GM12878 (cell line): ENCODE measurements at regions not wholly inside any gene's neighbourhood (a gene's known extent, or its start where the extent isn't known, plus 50 kb on each side); places are given as distances from the start of the nearest gene placed in this dataset.
A peak's percentile ranks its signal among the peaks of the same experiment; 100 is the strongest.

Experiments used
- ATF7 ChIP-seq: fragments of 450-650 bp; IDR thresholded peaks from 2 replicates; pipeline ENCODE4 v1.6.1; 2016; ENCODE audit warnings: low read depth, mild to moderate bottlenecking
- BMI1 ChIP-seq: fragments of 450-650 bp; IDR thresholded peaks from 2 replicates; pipeline ENCODE4 v1.6.1; 2016; ENCODE audit warnings: mild to moderate bottlenecking, moderate library complexity, borderline replicate concordance
- CBFB ChIP-seq: IDR thresholded peaks from 2 replicates; pipeline ENCODE4 v1.6.1; 2016; ENCODE audit warnings: antibody characterized with exemption, low read depth
- CHD1 ChIP-seq: IDR thresholded peaks from 2 replicates; pipeline ENCODE4 v1.6.1; 2012; ENCODE audit warnings: low read depth, low read length, improper control_type of control experiment
- CHD2 ChIP-seq: IDR thresholded peaks from 2 replicates; pipeline ENCODE4 v1.6.1; 2011; ENCODE audit warnings: low read depth, low read length, improper control_type of control experiment, borderline replicate concordance
- CREM ChIP-seq: IDR thresholded peaks from 2 replicates; pipeline ENCODE4 v1.6.1; 2014; ENCODE audit warnings: antibody characterized with exemption, low read depth
- EED ChIP-seq: sonication (generic); IDR thresholded peaks from 2 replicates; pipeline ENCODE4 v1.6.1; 2016; ENCODE audit warnings: antibody characterized with exemption, low read depth
- ETV6 ChIP-seq, 2 experiments: fragments of 450-650 bp in 1 of 2; IDR thresholded peaks in 1 of 2; conservative IDR thresholded peaks in 1 of 2; 2 replicates each; pipeline ENCODE4 v1.6.1; 2014; ENCODE audit warnings: antibody characterized with exemption in 1 of 2, borderline replicate concordance in 1 of 2, low read depth in 1 of 2, mild to moderate bottlenecking in 1 of 2, moderate library complexity in 1 of 2
- IKZF2 ChIP-seq, 2 experiments: fragments of 450-650 bp; IDR thresholded peaks; 2 replicates each; pipeline ENCODE4 v1.6.1; 2017; ENCODE audit warnings: mild to moderate bottlenecking in 2 of 2, moderate library complexity in 2 of 2
- JUNB ChIP-seq: IDR thresholded peaks from 2 replicates; pipeline ENCODE4 v1.6.1; 2016; ENCODE audit warnings: antibody characterized with exemption, mild to moderate bottlenecking
- MEF2B ChIP-seq: fragments of 450-650 bp; IDR thresholded peaks from 2 replicates; pipeline ENCODE4 v1.6.1; 2018; ENCODE audit warnings: mild to moderate bottlenecking, moderate library complexity; ENCODE audit not compliant: partially characterized antibody, poor library complexity, severe bottlenecking
- MTA2 ChIP-seq: fragments of 450-650 bp; IDR thresholded peaks from 2 replicates; pipeline ENCODE4 v1.6.1; 2016; ENCODE audit warnings: low read depth, mild to moderate bottlenecking, moderate library complexity
- MYB ChIP-seq: fragments of 150-350 bp; IDR thresholded peaks from 2 replicates; pipeline ENCODE4 v1.6.1; 2014; ENCODE audit warnings: mild to moderate bottlenecking, low read depth, low read length, borderline replicate concordance
- NFIC ChIP-seq: IDR thresholded peaks from 2 replicates; pipeline ENCODE4 v1.6.1; 2012; ENCODE audit warnings: low read depth, mild to moderate bottlenecking, inconsistent platforms, low read length, moderate library complexity
- NRF1 ChIP-seq: conservative IDR thresholded peaks from 2 replicates; pipeline ENCODE4 v1.6.1; 2011; ENCODE audit warnings: mild to moderate bottlenecking, low read depth, low read length, improper control_type of control experiment
- POLR2AphosphoS2 ChIP-seq: IDR thresholded peaks from 2 replicates; pipeline ENCODE4 v1.6.1; 2011; ENCODE audit warnings: low read depth, mild to moderate bottlenecking, low read length, improper control_type of control experiment, moderate library complexity
- SP1 ChIP-seq: IDR thresholded peaks from one replicate; pipeline ENCODE4 v1.6.1; 2011; ENCODE audit warnings: low read depth, low read length
- SUPT20H ChIP-seq: IDR thresholded peaks from 2 replicates; pipeline ENCODE4 v1.6.1; 2011; ENCODE audit warnings: low read depth, mild to moderate bottlenecking, low read length, moderate library complexity, borderline replicate concordance; ENCODE audit not compliant: control insufficient read depth
- TARDBP ChIP-seq: IDR thresholded peaks from 2 replicates; pipeline ENCODE4 v1.6.1; 2016; ENCODE audit warnings: borderline replicate concordance
- YBX1 ChIP-seq: fragments of 450-650 bp; IDR thresholded peaks from 2 replicates; pipeline ENCODE4 v1.6.1; 2016; ENCODE audit warnings: antibody characterized with exemption
- TF ChIP-seq, protein P1 (sequence below): IDR thresholded peaks from 2 replicates; pipeline ENCODE4 v1.6.1; 2011; ENCODE audit warnings: borderline replicate concordance, low read depth, mild to moderate bottlenecking, moderate library complexity, low read length; ENCODE audit not compliant: insufficient read depth, poor library complexity, severe bottlenecking
- TF ChIP-seq, protein P2 (sequence below): fragments of 150-350 bp; IDR thresholded peaks from 2 replicates; pipeline ENCODE4 v1.6.1; 2016; ENCODE audit warnings: low read depth, low read length
- TF ChIP-seq, protein P3 (sequence below): fragments of 450-650 bp; IDR thresholded peaks from 2 replicates; pipeline ENCODE4 v1.6.1; 2017; ENCODE audit warnings: low read depth, mild to moderate bottlenecking, moderate library complexity
- TF ChIP-seq, protein P4 (sequence below): fragments of 450-650 bp; IDR thresholded peaks from 2 replicates; pipeline ENCODE4 v1.6.1; 2014; ENCODE audit warnings: mild to moderate bottlenecking

DNA sequence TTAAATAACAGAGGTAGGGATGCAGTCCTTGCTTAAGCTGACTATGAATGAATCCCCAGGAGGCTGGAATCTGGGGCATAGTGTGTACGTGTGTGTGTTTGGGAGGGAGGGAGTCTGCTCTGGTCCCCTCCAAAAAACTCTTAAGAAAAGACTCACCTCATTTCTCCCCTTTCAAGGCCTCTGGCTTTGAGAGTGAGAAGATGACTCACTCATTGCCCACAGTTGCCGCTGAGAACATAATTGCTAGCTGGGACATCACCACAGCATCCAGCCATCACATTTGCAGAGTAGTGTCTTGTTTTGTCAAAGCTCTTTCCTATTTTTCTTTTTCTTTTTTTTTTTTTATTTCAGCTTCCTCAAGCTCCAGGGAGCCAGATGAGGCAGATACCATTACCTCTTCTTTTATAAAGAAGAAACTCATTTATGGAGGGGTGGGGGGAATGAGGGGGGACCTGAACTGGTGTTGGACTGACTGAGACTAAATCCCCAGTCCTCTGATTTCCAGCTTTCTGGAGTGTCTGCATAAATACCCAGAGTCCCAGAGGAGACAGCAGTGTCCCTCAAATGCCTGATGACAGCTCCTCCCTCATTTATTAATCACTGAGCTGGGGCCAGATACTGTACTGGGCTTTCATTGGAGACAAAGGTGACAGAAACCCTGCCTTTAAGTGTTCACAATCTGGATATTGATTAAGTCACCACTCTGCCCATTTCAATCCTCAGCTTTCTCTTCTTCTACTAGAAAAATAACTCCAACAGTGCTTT lies 61.9 kb upstream of the LAS1L start (continued):
- TF ChIP-seq, protein P1, sequence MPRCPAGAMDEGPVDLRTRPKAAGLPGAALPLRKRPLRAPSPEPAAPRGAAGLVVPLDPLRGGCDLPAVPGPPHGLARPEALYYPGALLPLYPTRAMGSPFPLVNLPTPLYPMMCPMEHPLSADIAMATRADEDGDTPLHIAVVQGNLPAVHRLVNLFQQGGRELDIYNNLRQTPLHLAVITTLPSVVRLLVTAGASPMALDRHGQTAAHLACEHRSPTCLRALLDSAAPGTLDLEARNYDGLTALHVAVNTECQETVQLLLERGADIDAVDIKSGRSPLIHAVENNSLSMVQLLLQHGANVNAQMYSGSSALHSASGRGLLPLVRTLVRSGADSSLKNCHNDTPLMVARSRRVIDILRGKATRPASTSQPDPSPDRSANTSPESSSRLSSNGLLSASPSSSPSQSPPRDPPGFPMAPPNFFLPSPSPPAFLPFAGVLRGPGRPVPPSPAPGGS: peak; percentile 25
- no peak for TF ChIP-seq MYB
- no peak for TF ChIP-seq YBX1
- TF ChIP-seq SP1: no peak
- TF ChIP-seq CHD1: no peak
- peak; percentile 38; the same call in 1 of the 2 replicates for TF ChIP-seq EED
- 0 out of 2 replicates have a peak, but pooled peaks have one; percentile 31 for TF ChIP-seq NFIC
- TF ChIP-seq CHD2: no peak
- TF ChIP-seq TARDBP: no peak
- TF ChIP-seq, protein P2, sequence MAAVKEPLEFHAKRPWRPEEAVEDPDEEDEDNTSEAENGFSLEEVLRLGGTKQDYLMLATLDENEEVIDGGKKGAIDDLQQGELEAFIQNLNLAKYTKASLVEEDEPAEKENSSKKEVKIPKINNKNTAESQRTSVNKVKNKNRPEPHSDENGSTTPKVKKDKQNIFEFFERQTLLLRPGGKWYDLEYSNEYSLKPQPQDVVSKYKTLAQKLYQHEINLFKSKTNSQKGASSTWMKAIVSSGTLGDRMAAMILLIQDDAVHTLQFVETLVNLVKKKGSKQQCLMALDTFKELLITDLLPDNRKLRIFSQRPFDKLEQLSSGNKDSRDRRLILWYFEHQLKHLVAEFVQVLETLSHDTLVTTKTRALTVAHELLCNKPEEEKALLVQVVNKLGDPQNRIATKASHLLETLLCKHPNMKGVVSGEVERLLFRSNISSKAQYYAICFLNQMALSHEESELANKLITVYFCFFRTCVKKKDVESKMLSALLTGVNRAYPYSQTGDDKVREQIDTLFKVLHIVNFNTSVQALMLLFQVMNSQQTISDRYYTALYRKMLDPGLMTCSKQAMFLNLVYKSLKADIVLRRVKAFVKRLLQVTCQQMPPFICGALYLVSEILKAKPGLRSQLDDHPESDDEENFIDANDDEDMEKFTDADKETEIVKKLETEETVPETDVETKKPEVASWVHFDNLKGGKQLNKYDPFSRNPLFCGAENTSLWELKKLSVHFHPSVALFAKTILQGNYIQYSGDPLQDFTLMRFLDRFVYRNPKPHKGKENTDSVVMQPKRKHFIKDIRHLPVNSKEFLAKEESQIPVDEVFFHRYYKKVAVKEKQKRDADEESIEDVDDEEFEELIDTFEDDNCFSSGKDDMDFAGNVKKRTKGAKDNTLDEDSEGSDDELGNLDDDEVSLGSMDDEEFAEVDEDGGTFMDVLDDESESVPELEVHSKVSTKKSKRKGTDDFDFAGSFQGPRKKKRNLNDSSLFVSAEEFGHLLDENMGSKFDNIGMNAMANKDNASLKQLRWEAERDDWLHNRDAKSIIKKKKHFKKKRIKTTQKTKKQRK: no peak
- no peak for TF ChIP-seq CBFB
- peak; percentile 63 for TF ChIP-seq ATF7
- TF ChIP-seq NRF1: no peak
- no peak for TF ChIP-seq BMI1
- TF ChIP-seq SUPT20H: no peak
- 0 out of 2 replicates have a peak, but pooled peaks have one; percentile 40 for TF ChIP-seq MTA2
- TF ChIP-seq, protein P3, sequence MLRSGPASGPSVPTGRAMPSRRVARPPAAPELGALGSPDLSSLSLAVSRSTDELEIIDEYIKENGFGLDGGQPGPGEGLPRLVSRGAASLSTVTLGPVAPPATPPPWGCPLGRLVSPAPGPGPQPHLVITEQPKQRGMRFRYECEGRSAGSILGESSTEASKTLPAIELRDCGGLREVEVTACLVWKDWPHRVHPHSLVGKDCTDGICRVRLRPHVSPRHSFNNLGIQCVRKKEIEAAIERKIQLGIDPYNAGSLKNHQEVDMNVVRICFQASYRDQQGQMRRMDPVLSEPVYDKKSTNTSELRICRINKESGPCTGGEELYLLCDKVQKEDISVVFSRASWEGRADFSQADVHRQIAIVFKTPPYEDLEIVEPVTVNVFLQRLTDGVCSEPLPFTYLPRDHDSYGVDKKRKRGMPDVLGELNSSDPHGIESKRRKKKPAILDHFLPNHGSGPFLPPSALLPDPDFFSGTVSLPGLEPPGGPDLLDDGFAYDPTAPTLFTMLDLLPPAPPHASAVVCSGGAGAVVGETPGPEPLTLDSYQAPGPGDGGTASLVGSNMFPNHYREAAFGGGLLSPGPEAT: peak; percentile 19; the same call in 1 of the 2 replicates
- TF ChIP-seq MEF2B: no peak
- peak; percentile 74 for TF ChIP-seq JUNB
- peak in 1 of 2 experiments; percentile 47; a peak in 1 of 4 replicates for TF ChIP-seq ETV6 (conservative IDR thresholded peaks at IDR 0.05 in 1 of 2, IDR thresholded peaks at IDR 0.05 in 1 of 2; ENCODE audit: borderline replicate concordance in 1 of 2, low read depth in 1 of 2)
- 0 out of 2 replicates have a peak, but pooled peaks have one; percentile 16 for TF ChIP-seq CREM
- TF ChIP-seq IKZF2 (IDR thresholded peaks at IDR 0.05): peak in 1 of 2 experiments; percentile 22; a peak in 1 of 4 replicates
- TF ChIP-seq, protein P4, sequence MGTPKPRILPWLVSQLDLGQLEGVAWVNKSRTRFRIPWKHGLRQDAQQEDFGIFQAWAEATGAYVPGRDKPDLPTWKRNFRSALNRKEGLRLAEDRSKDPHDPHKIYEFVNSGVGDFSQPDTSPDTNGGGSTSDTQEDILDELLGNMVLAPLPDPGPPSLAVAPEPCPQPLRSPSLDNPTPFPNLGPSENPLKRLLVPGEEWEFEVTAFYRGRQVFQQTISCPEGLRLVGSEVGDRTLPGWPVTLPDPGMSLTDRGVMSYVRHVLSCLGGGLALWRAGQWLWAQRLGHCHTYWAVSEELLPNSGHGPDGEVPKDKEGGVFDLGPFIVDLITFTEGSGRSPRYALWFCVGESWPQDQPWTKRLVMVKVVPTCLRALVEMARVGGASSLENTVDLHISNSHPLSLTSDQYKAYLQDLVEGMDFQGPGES: no peak
- TF ChIP-seq POLR2AphosphoS2: no peak
